GM19467 (cell line): ENCODE measurements at regions not wholly inside any gene's neighbourhood (a gene's known extent, or its start where the extent isn't known, plus 50 kb on each side); places are given as distances from the start of the nearest gene placed in this dataset.

Experiments
- ATAC-seq: cut with Tn5 transposase; IDR thresholded peaks from one replicate; pipeline ENCODE4 v1.9.1; 2021; ENCODE audit warnings: mild to moderate bottlenecking, moderate library complexity; ENCODE audit not compliant: unreplicated experiment

- no peak for ATAC-seq
Measured at GRCh38 chr13:77480066-77480465, 55.4 kb upstream of the SCEL start.

GRCh38 chr13:77479326-77479725 lies 56.2 kb upstream of the SCEL start:
- ATAC-seq: no peak

GRCh38 chr13:77477299-77477848 lies 58.1 kb upstream of the SCEL start:
- ATAC-seq: no peak

GRCh38 chr13:77476456-77476855 lies 59.0 kb upstream of the SCEL start:
- ATAC-seq: no peak

GRCh38 chr13:77475345-77476084 lies 60.0 kb upstream of the SCEL start:
- no peak for ATAC-seq

- ATAC-seq: no peak
Measured at GRCh38 chr13:77470986-77471385, 64.5 kb upstream of the SCEL start.

- ATAC-seq: no peak
Measured at GRCh38 chr13:77466753-77467422, 68.6 kb upstream of the SCEL start.

- ATAC-seq: no peak
Measured at GRCh38 chr13:77465603-77466195, 69.8 kb upstream of the SCEL start.

GRCh38 chr13:77460195-77460594 lies 75.3 kb upstream of the SCEL start:
- ATAC-seq: peak; percentile 68

GRCh38 chr13:77459592-77459991 lies 75.9 kb upstream of the SCEL start:
- no peak for ATAC-seq

- no peak for ATAC-seq
Measured at GRCh38 chr13:77458736-77459135, 76.8 kb upstream of the SCEL start.

- no peak for ATAC-seq
Measured at GRCh38 chr13:77457966-77458365, 77.5 kb upstream of the SCEL start.

- no peak for ATAC-seq
Measured at GRCh38 chr13:77456271-77456670, 79.2 kb upstream of the SCEL start.

GRCh38 chr13:77449265-77449664 lies 86.2 kb upstream of the SCEL start:
- no peak for ATAC-seq

GRCh38 chr13:77448689-77449088 lies 86.8 kb upstream of the SCEL start:
- ATAC-seq: no peak

- ATAC-seq: no peak
Measured at GRCh38 chr13:77443511-77443910, 92.0 kb upstream of the SCEL start.

- ATAC-seq: no peak
Measured at GRCh38 chr13:77437267-77437666, 98.2 kb upstream of the SCEL start.

- ATAC-seq: no peak
Measured at GRCh38 chr13:77434289-77434688, 101.2 kb upstream of the SCEL start.

GRCh38 chr13:77431449-77431848 lies 104.1 kb upstream of the SCEL start:
- ATAC-seq: no peak

- peak; percentile 38 for ATAC-seq
Measured at GRCh38 chr13:77430377-77430951, 103.6 kb upstream of the MYCBP2 start.

GRCh38 chr13:77429320-77430142 lies 102.6 kb upstream of the MYCBP2 start:
- ATAC-seq: peak; percentile 77
